Suprapubic skin (tissue), 4 donors: ENCODE measurements at regions not wholly inside any gene's neighbourhood (a gene's known extent, or its start where the extent isn't known, plus 50 kb on each side); places are given as distances from the start of the nearest gene placed in this dataset.

Source experiments
- DNase-seq, 2 donors: peaks; one replicate each; pipeline ENCODE4 v3.0.0-alpha.2; 2019; ENCODE audit warnings: low spot score in 2 of 2
- H3K27ac ChIP-seq: fragments of 200-600 bp; sonication (generic); one replicate; pipeline ENCODE4 v1.5.1; 2019
- H3K27me3 ChIP-seq: fragments of 200-600 bp; sonication (generic); one replicate; pipeline ENCODE4 v1.5.1; 2019
- H3K36me3 ChIP-seq: fragments of 200-600 bp; sonication (generic); one replicate; pipeline ENCODE4 v1.5.1; 2019
- H3K4me1 ChIP-seq: fragments of 200-600 bp; sonication (generic); one replicate; pipeline ENCODE4 v1.5.1; 2019
- H3K4me3 ChIP-seq: fragments of 200-600 bp; sonication (generic); one replicate; pipeline ENCODE4 v1.5.1; 2019; ENCODE audit warnings: mild to moderate bottlenecking
- H3K9me3 ChIP-seq: fragments of 200-600 bp; sonication (generic); one replicate; pipeline ENCODE4 v1.5.1; 2019
- CTCF ChIP-seq, 2 donors: fragments of 200-600 bp in 1 of 2; fragments of 450-650 bp in 1 of 2; sonication (generic) in 1 of 2; IDR thresholded peaks; one replicate each; pipeline ENCODE4 v1.5.1; 2016 to 2019; ENCODE audit warnings: antibody characterized with exemption in 2 of 2, mild to moderate bottlenecking in 1 of 2, moderate library complexity in 1 of 2
- EP300 ChIP-seq: sonication (generic); formaldehyde crosslinking; IDR thresholded peaks from one replicate; pipeline ENCODE4 v1.6.1; 2017; ENCODE audit warnings: antibody characterized with exemption
- POLR2A ChIP-seq, 2 donors: fragments of 450-650 bp; IDR thresholded peaks; one replicate each; pipeline ENCODE4 v1.6.1; 2017; ENCODE audit warnings: antibody characterized with exemption in 2 of 2, mild to moderate bottlenecking in 2 of 2, moderate library complexity in 2 of 2
- POLR2AphosphoS5 ChIP-seq, 3 donors: sonication (generic); formaldehyde crosslinking; IDR thresholded peaks; one replicate each; pipeline ENCODE4 v1.6.1; 2017; ENCODE audit warnings: antibody characterized with exemption in 3 of 3
- WGBS: methylation state at CpG from one replicate; pipeline ENCODE4 v1.1.5; 2018; 5-methylcytosine and 5-hydroxymethylcytosine counted together

- Histone ChIP-seq H3K27me3 (no peaks in the 10 kb centered on the region), H3K4me3 (peak overlapping the region; percentile 3), H3K27ac (peak overlapping the region; percentile 69), H3K9me3 (no peaks in the 10 kb centered on the region), H3K36me3 (no peaks in the 10 kb centered on the region), H3K4me1 (peaks cover 16% of the 10 kb centered on the region)
- no peak for TF ChIP-seq POLR2A (IDR thresholded peaks at IDR 0.05)
- TF ChIP-seq POLR2AphosphoS5 (IDR thresholded peaks at IDR 0.05), result no peak
- TF ChIP-seq CTCF (IDR thresholded peaks at IDR 0.05), result no peak
- no peak for TF ChIP-seq EP300
- WGBS, result 62% methylated on average over 23 of the region's 23 CpGs
- DNase-seq, result no peak
Observed at GRCh38 chr10:113273181-113274163, 279.4 kb upstream of the HABP2 start.

GRCh38 chr10:113274176-113274829, 278.6 kb upstream of the HABP2 start:
- Histone ChIP-seq H3K27me3 (no peaks in the 10 kb centered on the region), H3K4me1 (peaks cover 16% of the 10 kb centered on the region), H3K4me3 (no peak overlapping the region), H3K36me3 (no peaks in the 10 kb centered on the region), H3K9me3 (no peaks in the 10 kb centered on the region), H3K27ac (peak overlapping the region; percentile 69)
- TF ChIP-seq POLR2A (IDR thresholded peaks at IDR 0.05) (no peak), POLR2AphosphoS5 (IDR thresholded peaks at IDR 0.05) (no peak), EP300 (no peak), CTCF (IDR thresholded peaks at IDR 0.05) (no peak)
- 61% methylated on average over 8 of the region's 8 CpGs for WGBS
- no peak for DNase-seq

GRCh38 chr10:113278221-113278620, 274.6 kb upstream of the HABP2 start:
- Histone ChIP-seq H3K36me3 (no peaks in the 10 kb centered on the region), H3K27me3 (no peaks in the 10 kb centered on the region), H3K27ac (no peak overlapping the region), H3K4me1 (peaks cover 11% of the 10 kb centered on the region), H3K4me3 (no peak overlapping the region), H3K9me3 (no peaks in the 10 kb centered on the region)
- WGBS, result 67% methylated on average over 1 of the region's 1 CpG
- TF ChIP-seq EP300 (no peak), POLR2A (IDR thresholded peaks at IDR 0.05) (no peak), CTCF (IDR thresholded peaks at IDR 0.05) (no peak), POLR2AphosphoS5 (IDR thresholded peaks at IDR 0.05) (no peak)
- DNase-seq, result no peak

GRCh38 chr10:113278664-113279063, 274.2 kb upstream of the HABP2 start:
- H3K27me3 ChIP-seq, result no peaks in the 10 kb centered on the region
- H3K27ac ChIP-seq, result no peak overlapping the region
- 64% methylated on average over 3 of the region's 3 CpGs for WGBS
- no peak for DNase-seq
- H3K4me1 ChIP-seq, result peaks cover 7% of the 10 kb centered on the region
- H3K9me3 ChIP-seq, result no peaks in the 10 kb centered on the region
- TF ChIP-seq EP300, result no peak
- TF ChIP-seq CTCF (IDR thresholded peaks at IDR 0.05), result no peak
- no peak for TF ChIP-seq POLR2AphosphoS5 (IDR thresholded peaks at IDR 0.05)
- no peak for TF ChIP-seq POLR2A (IDR thresholded peaks at IDR 0.05)
- no peak overlapping the region for H3K4me3 ChIP-seq
- no peaks in the 10 kb centered on the region for H3K36me3 ChIP-seq

GRCh38 chr10:113279262-113279661, 273.6 kb upstream of the HABP2 start:
- no peak overlapping the region for H3K4me3 ChIP-seq
- no peaks in the 10 kb centered on the region for H3K27me3 ChIP-seq
- H3K4me1 ChIP-seq, result peaks cover under 1% of the 10 kb centered on the region
- WGBS, result 89% methylated on average over 4 of the region's 4 CpGs
- no peak for DNase-seq
- no peaks in the 10 kb centered on the region for H3K9me3 ChIP-seq
- H3K27ac ChIP-seq, result no peak overlapping the region
- TF ChIP-seq CTCF (IDR thresholded peaks at IDR 0.05), result no peak
- TF ChIP-seq EP300, result no peak
- TF ChIP-seq POLR2A (IDR thresholded peaks at IDR 0.05), result no peak
- TF ChIP-seq POLR2AphosphoS5 (IDR thresholded peaks at IDR 0.05), result no peak
- no peaks in the 10 kb centered on the region for H3K36me3 ChIP-seq
